IPS-11a (cell line): ENCODE measurements at regions not wholly inside any gene's neighbourhood (a gene's known extent, or its start where the extent isn't known, plus 50 kb on each side); places are given as distances from the start of the nearest gene placed in this dataset.

Experiments used
- H3K4me3 ChIP-seq: one replicate; pipeline ENCODE4 v1.5.1; 2013; ENCODE audit warnings: low read depth, low read length, control low read depth

DNA sequence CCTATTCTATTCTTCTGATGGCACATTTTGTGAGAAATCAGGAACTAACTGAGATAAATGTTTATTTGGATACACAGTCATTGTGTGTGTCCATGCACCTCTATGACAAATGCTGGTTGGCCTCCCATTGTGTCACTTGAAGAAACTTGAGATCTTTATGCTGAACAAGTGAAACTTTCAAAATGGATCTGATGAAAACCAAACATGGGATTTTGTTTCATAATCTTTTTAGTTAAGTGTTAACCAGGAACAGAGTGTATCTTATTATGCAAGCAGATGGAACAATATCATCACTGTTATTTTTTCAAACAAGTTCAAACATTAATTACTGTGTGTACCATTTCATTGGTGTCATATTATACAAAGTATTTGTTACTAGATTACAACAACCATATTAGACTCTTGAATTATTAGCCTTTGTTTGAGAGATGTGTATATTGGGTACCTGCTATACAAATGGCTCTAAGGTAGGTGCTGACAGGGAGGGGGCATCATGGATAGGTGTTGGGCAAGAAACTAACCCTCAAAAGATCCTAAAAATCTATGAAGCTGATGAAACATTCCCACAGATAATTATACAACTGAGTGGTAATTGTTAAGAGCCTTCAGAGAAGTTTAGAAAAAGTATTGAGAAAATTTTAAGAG lies 159.8 kb downstream of the PALM2AKAP2 start:
- H3K4me3 ChIP-seq: no peak overlapping the region

DNA sequence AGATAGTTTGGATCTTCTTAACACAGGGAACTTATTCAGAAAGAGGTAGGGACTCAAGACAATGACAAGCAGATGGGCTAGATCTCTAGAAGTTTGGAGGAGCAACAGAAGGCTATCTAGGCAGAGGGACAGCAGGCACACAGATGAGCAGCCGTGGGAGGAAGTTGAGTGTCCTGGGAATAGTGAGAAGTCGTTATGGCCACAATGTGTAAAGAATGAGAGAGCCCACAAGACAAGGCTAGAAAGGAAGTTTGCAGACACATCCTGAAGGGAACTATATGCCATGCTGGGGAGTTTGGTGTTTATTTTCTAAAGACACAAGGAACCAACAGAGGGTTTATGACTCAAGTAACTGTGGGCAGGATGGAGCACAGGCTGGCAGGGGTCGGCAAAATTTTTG lies 160.6 kb downstream of the PALM2AKAP2 start:
- no peak overlapping the region for H3K4me3 ChIP-seq

DNA sequence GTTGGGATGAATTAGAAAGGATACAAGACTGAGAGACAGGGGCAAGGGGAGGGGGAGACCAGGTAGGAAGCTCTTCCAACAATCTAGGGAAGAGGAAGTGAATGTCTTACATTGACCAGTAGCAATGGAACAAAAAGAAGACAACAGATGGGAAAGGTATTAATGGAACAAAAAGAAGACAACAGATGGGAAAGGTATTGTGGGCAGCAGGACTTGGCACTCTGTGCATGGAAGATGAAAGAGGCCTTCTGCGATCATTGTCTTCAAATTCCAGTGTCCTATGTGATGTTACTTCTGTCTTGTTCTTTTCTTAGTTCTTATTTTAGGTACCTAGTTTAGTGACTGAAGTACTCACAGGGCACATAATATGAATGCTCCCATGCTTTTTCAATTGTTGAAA lies 161.8 kb downstream of the PALM2AKAP2 start:
- no peak overlapping the region for H3K4me3 ChIP-seq

DNA sequence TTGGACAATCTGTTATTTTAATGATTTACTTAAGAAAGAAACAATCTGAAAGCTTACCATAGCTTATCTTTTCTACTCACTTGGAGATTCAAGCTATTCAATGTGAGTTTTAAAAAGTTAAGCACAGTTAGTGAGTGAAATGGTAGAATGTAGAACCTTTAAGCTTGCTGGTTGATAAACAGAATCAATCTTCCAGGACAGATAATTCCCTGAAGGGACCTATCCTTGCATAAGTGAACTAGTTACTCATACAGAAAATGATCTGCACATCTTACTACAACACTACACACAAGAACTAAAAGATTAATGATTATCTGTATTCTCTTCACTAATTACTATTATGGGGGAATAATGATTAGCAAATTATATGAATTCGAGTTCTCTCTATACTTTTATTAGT lies 165.6 kb downstream of the PALM2AKAP2 start:
- no peak overlapping the region for H3K4me3 ChIP-seq

DNA sequence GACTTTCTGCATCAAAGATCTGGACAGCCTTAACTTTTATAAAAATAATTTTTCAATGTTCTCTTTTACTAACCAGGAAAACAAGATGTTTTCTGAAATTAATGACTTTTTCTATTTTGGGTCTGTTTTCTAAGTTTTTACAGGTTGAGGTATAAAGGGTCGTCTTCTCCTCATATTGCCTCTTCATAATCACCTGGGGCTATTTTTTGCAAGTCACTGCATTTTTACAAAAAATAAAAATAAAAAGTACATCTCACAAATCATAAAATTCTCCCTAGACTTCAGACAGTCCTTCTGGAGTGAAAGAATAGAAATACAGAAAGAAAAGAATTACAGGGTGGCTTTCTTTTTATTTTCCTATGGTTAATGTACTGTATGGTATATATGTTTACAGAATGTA lies 168.5 kb downstream of the PALM2AKAP2 start:
- no peak overlapping the region for H3K4me3 ChIP-seq

DNA sequence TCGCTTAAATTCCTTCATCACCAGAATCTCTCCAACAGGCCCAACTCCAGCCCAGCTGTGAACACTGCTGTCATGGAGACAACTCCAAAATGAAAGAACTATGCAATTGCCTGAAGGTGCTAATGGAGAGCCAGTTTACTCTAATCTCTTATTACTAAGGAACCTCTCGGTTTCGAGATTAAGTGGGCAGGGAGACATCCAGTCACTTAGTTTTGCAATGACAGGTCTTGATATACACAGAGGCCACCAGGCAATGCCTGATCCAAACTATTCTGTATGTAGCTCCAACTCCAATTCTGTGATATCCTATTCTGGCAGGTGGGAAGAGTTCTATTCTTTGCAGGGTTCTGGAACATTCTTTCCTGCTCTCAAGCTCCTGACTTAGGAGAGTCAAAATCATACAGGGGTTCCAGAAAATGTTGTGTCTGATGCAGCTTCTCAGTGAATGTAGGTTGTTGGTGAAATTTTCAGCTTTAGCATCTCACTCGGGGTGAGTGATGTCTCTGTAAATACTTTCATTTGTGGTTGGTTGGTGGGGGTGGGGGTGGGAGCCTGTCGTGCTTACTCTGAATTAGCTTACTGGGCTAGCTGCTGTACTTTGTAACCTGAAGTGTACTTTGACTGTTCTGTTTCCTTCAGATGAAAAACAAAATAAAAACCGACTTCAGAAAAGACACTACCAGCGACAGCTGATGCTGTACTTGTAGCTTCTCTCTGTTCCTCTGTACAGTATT lies 170.9 kb downstream of the PALM2AKAP2 start:
- H3K4me3 ChIP-seq: no peak overlapping the region

DNA sequence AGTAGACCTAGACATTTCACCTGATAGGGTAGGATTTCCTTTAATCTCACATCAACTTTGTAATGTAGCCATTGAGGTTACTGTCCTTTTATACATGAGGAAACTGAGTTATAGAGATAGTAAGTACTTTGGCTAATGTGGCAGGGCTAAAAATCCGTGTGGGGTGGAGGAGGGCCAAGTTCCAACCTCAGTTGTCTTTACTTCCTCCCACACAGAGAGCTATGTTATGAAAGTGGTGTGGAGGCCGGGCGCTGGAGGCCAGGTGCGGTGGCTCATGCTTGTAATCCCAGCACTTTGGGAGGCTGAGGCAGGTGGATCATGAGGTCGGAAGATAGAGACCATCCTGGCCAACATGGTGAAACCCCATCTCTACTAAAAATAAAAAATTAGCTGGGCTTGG lies 173.3 kb downstream of the PALM2AKAP2 start:
- no peak overlapping the region for H3K4me3 ChIP-seq

DNA sequence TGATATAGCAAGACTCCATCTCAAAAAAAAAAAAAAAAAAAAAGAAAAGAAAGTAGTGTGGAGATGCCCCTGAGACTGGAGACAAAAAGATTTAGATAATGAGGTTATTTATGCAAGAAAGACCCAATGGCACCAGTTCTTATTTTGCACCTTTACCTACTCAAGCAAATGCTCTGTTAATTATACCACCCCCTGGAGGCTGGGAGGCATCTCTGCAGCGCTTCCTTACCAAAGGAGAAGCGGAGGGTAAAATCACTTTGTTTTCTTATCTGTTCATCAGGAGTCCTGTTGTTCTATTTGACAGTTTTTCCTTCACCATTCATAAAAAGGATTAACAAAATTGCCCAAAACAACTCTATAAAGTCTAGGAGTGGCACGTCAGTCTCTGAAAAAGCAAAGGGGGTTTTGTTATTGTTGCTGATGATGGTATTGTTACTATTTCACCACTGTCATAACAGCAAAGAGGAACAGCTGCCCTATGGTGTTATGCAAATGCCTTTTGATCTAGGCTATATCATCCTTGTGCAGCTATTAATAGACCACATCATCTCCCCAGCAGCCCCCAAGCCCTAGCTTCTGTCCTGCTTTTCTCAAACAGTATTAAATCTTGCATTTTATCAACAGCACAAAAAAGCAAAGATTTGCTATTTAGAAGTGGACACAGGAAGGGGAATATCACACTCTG lies 174.0 kb downstream of the PALM2AKAP2 start:
- no peak overlapping the region for H3K4me3 ChIP-seq

DNA sequence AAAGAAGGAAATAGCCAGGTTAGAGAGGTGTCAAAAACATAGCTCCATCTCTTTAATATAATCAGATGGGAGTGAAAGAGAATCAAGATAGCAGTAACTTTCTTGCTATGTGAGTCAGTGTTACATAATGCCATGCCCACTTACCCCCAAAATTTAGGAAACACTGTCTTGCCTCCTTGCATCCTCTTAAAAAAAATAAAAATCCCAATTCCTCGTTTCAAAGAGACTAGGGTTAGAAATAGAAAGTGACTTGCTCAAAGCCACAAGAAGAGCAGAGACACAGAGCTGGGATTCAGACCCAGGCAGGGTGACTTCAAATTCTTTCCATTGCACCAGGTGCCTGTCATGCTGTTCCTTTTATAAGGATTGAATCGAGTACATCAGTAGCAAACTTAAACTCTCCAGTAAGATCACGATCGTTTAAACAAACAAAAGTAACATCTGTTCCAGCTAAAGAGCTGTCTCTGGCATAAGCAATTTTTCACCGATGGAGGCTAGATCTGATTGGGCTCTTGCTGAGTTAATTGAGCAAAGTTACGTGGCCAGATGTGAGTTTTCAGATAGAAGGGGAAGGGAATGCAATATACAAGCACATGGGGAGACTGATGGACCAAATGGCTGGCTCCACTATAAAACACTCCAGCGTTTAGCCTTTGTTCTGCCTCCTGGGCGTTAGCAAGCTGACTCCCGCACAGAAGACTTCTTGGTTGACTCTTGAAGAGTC lies 176.9 kb downstream of the PALM2AKAP2 start:
- no peak overlapping the region for H3K4me3 ChIP-seq

DNA sequence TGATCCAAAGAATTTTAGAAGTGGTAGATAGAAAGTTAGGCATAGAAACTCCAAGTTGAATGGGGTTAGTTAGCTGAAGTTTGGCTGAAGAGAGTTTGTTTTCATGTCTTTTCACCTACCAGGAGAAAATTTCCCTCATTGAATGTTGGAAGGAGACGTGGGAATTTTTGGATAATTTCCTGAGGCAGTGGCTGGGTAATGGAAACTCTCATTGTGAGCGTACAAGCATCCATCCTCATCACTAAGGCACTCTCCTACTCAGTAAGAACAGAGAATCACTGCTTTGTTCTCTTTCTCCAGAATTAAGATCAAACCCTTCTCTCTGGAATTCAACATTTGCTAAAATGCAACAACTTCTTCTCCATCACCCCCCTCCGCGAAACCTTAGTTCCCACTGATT lies 179.7 kb downstream of the PALM2AKAP2 start:
- no peak overlapping the region for H3K4me3 ChIP-seq

DNA sequence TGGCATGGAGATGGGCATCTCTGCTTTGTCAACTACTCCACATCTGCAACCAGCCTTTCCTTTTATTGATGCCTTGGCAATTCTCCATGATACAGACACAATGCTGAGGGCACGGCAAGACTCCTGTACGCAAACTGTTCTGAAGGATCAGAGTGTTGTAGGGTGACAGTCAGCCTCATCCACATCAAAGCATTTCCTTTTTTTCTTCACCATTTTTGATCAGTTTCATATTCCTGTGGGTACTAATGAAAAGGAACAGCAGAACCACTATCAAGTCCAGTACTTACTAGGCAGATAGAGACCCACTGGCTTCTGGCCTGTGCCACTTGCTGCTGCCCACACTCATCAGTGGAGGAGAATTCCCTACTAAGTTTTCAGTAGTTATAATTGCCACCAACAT lies 181.6 kb downstream of the PALM2AKAP2 start:
- H3K4me3 ChIP-seq: no peak overlapping the region

DNA sequence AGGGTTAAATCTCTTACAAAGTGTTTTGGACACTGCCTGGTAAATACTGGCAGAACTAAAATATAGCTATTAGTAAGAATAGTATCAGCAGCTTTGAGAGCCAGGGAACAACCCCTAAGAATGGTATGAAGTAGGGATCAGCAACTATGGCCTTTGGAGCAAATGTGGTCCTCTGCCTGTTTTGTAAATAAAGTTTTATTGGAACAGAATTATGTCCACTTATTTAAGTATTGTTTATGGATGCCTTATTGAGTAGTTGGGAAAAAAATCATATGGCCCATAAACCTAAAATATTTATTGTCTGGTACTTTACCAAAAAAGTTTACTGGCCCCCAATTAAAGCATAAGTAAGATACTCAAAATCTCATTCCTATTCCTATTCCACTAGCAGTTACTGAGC lies 182.2 kb downstream of the PALM2AKAP2 start:
- H3K4me3 ChIP-seq: no peak overlapping the region

DNA sequence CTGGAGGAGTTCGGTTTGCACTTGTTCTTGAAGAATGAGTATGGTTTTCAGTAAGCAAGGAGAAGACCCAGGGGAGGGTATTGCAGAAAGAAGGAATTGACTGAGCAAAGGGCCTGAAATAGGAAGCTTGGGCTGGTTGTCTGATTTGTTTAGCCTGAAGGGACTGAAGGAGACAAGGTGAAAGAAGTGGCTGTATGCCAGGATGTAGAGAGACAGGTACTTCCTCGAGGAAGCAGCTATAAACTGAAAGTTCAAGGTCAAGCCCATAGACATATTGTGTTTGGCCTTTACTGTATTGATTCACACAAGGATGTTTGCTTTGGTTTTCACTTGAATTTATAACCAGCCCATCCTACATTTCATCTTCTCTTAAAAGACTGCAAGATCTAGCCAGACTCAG lies 183.1 kb downstream of the PALM2AKAP2 start:
- H3K4me3 ChIP-seq: no peak overlapping the region

DNA sequence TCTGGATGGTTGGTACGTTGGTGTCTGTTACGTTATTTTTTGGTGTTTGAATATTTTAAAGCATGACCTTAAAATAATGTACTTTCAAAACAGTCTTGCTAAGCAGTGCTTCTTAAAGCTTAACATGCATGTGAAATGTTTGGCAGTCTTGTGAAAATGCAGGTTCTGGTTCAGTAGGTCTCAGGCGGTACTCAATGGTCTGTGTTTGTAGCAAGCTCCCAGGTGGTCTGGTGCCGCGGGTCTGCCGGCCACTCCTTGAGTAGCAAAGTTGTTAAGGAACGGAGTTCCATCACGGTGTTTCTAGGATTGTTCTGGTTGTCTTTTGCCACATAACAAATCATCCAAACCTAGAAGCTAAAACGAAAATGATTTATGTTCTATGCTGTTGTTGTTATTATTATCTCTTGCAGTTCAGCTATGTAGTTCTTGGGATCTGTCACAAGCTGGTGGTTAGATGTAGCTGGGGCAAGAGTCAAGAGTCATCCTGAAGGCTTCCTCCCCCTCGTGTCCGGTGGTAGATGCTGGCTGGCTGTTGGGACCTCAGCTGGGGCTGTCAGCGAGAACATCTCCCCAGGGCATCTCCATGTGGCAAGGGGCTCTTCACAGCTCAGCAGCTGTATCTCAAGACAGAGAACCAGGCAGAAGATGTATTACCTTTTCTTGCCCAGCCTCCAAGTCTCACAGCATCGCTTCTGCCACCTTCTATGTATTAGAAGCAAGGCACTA lies 186.8 kb downstream of the PALM2AKAP2 start:
- no peak overlapping the region for H3K4me3 ChIP-seq

DNA sequence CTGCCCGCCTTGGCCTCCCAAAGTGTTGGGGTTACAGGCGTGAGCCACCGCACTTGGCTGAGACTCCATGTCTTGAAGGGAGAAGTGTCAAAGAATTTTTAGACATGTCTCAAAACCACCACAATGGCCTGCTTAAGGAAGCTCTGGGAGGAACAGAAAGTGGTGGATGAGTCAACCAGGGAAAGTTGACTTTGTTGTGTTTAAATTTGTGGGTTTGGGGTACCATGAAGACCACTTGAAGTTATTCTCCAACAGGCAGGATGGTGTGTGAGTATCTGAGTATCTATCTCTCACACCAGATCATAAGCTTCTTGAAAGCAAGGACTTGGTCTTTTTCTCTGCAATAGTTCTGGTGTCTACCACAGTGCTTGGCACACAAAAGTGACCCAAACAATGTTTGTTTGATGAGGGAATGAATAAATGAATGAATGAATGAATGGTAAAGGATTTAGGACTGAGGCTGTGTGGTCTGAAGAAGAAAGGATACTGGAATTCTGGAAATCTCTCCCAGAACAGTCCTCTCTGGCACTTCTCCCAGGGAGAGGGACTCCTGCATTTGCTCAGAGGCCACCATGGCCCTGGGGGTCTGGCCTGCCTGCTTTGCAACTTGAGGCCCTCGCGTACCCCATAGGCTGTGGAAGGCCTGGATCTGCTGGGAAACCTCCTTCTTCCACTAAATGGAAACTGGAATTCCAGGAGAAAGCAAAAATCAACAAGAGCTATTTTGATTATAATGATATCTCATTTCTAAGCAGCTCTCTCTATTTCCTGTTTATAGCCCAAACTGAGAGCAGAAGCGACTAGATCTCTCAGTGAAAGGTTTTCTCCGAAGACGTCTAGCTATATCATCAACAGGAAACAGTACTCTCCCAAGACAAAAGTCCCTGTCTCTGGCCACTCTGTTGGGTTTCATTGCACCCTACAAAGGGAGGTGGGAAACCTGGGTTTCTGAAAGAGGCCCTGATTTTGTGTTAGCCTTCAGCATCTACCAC lies 187.9 kb downstream of the PALM2AKAP2 start:
- H3K4me3 ChIP-seq: no peak overlapping the region

DNA sequence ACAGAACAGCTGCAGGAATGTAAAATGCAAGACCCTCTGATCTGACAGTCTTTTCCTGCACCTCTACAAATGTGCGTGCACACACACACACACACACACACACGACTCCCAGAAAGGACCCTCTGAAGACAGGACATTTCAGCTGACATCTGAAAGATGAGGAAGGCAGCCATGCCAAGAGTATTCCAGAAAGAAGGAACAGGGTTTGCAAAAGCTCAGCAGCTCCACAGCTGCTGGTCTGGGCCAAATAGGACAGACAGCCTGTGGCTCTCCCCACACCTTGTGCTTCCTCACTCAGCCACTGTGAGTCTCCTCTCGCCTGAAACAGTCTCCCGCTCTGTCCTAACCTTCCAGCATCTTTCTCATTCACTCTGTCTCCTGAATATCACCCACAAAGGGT lies 189.0 kb downstream of the PALM2AKAP2 start:
- H3K4me3 ChIP-seq: no peak overlapping the region

DNA sequence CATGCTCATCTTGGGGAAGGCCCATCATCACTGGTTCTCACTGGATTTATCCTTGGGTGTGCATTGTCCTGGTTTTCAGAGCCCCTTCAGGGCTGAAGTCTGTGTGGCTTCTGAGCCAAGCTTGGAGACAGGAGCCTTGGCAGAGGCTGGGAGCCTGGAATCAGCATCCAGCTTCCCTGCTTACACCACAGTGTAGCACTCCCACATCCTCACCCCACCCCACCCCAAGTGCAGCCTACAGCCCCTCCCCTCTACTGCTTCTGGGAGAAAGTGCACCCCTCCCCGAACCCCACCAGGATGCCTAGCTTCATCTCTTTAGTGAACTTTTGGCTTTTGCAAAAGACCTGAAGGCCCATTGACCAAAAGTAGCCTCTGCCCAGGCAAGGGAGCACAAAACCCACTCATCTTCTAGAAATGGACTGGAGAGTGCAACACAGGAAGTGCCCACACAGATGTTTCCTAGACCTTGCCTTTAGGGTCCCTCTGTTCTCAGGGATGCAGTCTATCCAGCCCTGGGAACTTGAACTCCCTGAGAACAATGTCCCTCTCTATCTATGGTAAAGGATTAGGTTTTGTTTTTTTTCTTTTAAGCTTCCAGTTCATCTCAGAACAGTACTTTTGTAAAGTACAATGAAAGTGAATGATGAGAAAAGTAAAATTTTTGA lies 189.7 kb downstream of the PALM2AKAP2 start:
- H3K4me3 ChIP-seq: no peak overlapping the region

DNA sequence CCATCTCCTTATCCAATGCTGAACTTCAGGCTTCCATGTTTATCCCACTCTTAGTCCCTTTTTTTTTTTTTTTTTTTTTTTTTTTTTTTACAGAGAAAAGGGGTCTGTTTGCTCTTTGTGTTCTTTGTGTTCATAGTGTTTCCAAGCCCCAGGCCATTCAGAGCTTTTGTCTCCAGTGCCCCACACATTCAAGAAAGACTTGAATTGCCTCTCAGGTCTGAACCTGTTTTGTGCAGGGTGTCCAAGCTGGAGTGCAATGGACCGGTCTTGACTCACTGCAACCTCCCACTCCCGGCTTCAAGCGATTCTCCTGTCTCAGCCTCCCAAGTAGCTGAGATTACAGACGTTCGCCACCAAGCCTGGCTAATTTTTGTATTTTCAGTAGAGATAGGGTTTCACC lies 191.2 kb downstream of the PALM2AKAP2 start:
- no peak overlapping the region for H3K4me3 ChIP-seq
